GM21447 (cell line): ENCODE measurements at regions not wholly inside any gene's neighbourhood (a gene's known extent, or its start where the extent isn't known, plus 50 kb on each side); places are given as distances from the start of the nearest gene placed in this dataset.
A peak's percentile ranks its signal among the peaks of the same experiment; 100 is the strongest.
"Not testable (repeated sequence)": the region's sequence is repeated elsewhere in the genome, so short reads cannot be mapped to it uniquely, and the experiment has no call there.

Source experiments
- ATAC-seq: cut with Tn5 transposase; IDR thresholded peaks from one replicate; pipeline ENCODE4 v1.9.1; 2021; ENCODE audit not compliant: unreplicated experiment

DNA sequence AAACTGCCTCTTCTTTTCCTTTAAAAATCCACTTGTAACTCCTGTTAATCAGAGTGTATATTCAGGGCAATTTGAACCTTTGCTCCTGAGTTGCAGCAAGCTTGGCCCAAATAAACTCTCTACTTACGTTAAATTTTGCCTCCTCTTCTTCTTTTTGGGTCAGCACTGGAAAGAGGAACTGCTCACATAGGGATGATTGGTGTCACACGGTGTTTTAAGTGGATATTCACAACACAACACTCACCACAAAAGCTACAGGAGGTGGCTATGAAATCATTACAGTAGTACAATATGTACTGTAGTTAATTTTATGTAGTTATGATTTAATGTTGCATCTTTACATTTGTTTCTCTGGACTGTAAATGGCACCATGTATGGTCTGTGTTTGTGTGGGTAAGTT, 96.8 kb upstream of the DOCK9 start:
- no peak for ATAC-seq

DNA sequence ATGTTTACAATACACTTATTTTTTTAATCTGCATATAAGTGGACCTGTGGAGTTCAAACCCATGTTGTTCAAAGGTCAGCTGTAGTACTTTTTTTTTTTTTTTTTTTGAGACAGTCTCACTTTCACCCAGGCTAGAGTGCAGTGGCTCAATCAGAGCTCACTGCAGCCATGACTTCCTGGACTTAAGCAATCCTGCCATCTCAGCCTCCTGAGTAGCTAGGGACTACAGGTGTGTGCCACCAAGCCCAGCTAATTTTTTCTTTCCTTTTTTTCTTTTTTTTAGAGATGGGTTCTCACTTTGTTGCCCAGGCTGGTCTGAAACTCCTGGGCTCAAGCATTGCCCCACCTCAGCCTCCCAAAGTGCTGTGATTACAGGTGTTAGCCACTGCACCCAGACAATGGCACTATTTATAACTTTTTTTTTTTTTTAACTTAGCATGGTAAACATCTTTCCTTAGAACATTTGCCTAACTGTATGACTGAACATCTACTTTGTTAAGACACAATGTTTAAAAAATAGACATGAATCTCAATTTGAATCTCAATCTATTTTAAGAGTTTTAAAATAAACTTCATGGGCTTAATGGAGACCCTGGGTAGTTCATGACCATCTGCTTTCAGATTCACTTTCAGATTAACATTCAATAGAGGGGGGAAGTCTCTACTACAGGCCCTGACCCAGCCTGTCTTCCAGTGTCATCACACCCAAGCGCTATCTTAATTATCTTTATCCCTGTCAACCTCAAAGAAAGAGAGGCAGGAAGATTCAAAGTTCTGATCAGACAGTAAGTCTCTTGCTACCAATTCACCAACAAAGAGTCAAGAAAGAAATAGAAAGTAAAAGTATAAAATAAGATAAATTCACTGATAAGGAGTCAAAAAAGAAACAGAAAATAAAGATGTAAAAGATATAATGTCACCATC, 97.7 kb upstream of the DOCK9 start:
- peak; percentile 94 for ATAC-seq

DNA sequence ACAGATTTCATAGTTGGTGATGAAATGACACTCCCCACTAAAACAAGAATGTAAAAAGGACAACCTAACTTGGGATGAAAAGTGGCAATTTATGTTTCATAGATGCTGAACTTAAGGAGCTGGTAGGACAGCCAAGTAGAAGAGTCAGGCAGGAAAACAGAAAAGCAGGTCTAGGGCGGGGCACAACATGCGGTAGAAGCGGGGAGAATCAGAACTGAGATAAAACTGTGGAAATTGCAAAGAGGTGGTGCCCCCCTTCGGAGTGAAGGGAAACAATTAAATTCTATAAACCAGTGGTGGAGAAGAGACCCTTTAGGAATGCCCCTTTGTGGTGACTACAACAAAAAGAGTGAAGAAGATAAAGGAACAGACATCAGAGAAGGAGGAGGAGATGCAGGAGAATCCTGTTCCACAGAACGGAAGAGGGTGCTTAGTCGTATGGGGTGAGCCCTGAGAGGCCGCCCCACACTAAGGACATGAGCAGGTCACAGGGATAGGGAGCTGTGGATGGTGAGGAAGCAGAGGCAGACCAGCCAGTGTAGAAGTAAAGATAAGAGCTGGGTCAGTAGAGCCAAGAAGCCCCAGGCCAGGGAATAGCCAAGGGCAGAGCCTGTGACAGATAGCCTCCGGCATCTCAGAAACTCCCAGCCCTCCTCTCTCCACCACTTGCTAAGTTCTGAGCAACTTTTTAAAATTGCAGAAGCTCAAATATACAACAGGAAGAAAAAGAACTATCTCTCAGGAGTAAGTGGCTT, 100.3 kb upstream of the DOCK9 start:
- ATAC-seq: no peak

DNA sequence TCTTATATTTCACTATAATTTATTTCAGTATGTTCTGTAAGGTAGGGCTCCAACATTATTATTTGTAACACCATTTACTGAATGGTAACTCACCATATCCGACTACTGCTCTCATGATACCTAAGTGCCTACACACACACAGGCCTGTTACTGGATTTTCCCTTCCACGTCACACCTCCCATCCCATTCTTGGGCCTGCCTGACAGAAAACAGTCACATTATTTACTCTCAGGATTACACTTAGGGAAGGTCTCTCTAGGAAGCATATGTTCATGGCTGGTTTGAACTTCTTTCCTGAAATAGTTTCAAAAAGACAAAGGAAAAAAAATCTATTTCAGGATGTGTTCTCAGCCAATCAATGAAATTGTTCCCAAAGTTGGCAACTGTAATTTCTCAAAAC, 102.3 kb upstream of the DOCK9 start:
- ATAC-seq: no peak

DNA sequence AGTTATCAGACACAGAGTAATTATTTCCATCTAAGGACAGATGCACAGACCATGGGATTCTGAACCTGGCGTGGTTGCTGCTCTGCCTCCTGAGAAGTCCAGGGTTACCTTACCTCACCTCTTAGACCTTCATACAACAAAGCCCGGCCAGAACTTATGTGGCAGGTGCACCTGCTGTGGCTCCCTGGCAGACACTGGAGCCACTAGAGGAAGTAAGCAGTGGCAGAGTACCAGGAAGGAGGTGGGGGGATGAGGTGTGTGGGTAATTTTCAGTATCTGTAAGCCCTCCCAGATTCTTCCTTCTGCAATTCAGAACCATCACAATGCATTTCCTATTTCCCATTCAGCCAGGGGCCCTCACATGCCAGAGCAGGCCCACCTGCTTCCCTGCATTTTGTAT, 106.1 kb upstream of the DOCK9 start:
- no peak for ATAC-seq

DNA sequence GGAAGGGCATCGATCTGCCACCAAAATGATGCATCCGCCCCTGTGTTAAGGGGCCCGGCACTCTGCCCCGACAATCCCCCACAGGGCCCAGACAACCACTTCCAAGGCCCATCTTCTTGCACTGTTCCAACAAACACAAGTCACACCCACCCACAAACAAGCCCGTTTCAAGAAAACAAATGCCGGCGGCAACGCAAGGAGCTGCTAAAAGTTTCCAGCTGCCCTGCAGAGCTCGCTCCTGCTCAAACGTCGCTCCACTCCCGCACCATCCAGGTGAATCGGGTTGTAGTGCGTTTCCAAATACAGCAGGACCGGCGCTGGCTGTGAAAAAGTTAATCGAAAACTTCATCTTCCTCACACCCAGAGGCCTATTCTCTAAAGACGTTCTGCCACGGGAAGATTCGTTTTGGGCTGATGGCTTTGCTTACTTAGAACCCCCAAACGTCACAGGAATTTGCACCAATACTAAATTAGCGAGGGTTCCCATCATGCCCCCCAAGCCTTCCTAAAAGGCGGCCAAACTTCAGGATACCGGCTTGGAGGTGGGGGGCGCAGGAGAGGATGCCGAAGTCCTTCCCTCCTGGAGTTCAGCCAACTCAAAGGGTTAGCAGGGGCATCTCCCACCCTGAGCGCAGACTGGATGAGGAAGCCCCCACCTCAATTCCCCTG, 107.4 kb upstream of the DOCK9 start:
- ATAC-seq: no peak

DNA sequence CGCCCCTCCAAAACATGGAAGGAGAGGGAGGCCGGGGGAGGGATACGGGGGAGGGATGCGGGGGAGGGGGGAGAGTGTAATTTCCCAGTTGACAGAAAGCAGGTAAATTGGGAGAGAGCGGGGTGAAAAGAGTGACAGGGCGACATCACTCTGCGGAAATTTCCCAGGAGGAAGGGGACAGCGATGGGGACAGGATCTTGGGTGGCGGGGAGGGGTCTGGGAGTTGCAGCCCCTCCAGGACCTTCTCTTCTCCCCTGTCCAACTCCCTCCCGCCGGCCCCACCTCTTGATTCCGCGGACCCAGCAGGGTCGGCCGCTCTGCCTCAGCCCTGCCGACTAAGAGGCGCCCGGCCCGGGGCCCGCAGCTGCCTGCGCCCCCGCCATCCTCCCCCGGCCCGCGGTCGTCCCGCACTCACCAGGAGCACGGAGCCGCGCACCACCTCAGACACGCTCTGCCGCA, 108.0 kb upstream of the DOCK9 start:
- no peak for ATAC-seq

DNA sequence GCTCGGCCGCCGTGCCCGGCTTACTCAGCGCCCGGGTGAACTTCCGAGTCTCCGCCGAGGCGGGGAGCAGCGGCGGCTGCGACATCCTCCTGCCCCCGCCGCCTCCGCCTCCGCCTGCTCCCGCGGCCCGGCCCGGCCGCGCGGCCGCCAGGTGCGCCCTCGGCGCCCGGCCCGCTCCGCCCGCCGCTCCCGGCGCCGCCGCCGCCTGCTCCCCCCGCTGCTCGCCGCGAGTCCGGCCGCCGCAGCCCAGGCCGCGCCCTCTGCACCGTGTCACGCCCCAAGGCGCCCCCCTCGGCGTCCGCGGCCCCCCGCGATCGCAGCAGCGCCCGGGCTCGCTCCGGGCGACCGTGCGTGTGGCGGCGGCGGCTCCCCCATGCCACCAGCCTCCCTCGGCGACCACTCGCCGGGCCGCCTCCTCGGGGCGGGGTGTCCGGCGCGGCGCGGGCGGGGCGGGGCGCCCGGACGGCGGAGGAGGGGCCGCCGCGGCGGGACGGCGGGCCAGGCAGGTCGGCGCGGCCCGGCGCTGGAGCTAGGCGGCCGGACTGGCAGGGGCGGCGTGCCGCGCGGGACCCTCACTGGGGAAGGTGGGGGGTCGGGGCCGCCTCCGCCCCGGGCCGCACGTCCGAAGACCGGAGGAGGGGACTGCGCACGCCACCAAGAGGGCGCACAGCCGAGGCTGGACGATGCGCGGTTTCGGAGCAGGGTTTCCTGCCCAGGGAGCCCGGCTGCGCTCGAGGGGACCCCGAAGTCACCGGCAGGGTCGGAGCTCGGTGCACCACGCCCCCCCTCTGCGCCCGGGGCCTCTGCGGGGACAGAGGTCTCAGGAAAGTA, 108.6 kb upstream of the DOCK9 start:
- peak; percentile 37 for ATAC-seq

DNA sequence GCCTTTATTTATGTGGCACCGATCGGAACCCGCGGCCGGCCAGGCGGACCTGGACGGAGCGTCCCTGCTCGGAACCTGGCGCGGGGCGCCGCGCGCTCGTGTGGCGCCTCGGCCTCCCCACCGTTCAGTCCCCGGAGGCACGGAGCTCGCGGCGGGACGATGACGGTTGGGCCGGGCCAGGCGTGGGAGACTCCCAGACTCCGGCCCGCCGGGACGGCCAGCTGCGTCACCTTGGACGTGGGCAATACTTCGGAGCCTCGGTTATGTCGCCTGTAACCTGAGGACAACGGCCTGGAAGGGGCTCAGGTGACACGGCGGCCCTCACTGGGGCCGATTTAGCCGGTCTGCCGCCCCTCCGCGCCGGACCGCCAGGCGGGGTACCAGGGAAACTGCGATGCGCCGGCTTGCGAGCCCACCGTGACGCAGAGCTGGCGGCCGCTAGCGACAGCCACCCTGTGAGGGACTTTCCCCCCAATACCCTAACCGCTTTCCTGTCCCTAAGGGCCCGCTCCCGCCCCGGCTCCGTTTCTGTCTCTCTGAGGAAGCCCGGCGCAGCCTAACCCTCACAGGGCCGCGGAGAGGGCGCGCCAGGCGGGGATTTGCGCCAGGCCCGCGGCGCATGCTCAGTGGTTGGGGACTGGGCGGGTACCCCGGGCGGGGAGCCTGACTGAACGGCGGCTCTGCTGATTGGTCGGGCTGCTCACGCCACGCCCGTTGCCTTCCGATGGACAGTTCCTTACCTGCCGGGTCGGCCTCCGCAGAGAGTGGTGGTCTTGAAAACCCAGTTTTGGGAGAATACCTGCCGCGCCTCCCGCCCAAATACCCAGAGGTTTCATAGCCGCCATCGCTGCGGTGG, 109.5 kb upstream of the DOCK9 start:
- ATAC-seq: peak; percentile 80

DNA sequence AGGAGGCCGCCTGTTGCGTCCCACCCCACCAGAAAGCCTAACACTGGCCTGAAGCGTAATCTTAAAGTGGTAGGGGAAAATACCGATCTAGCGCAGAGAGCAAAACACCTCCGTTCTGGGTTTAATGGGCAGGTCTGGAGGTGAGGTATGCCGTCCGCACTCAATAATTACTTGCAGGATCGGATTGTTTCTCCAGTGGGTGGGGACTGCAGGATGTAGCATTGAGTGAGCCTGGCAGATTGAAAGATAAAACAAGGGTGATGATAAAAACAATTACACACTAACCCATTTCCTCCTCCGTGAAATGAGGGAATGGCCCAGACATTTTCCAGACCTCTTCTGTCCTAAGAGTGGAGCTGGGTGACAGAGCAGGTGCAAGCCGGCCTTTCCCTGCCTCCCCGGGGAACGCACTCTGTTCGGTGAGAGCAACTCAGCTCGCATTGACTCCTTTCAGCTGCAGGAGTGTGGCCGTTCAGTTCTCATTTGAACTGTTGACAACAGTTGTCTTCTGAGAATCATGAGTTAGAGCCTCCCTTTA, 110.2 kb upstream of the DOCK9 start:
- ATAC-seq: peak; percentile 25

DNA sequence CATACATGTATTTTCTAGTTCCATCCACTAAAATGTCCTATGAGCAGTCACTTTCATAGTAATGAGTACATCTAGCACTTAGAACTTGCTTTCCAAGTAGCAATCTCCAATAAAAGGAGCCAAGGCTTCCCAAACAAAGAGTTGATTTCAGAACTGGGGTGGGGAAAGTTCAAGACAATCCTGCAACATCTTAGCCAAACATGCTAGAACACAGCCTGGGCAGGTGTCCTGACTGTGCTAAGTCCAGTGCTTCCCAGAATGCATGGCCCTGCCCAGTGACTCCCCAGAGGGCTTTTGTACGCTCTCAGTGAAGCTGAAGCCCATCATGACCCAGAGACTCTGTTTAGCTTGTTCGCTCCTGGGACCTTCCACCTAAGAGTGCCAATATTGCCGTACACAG, 106.7 kb upstream of the UBAC2 start:
- ATAC-seq: no peak

DNA sequence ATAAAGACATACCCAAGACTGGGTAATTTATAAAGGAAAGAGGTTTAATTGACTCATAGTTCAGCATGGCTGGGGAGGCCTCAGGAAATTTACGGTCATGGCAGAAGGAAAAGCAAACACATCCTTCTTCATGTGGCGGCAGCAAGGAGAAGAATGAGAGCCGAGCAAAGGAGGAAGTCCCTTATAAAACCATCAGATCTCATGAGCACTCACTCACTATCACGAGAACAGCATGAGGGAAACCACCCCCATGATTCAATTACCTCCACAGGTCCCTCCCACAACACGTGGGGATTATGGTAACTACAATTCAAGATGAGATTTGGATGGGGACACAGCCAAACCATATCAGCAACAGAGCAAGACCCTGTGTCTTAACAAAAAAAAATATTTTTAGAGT, 98.8 kb upstream of the UBAC2 start:
- not testable (repeated sequence) for ATAC-seq

DNA sequence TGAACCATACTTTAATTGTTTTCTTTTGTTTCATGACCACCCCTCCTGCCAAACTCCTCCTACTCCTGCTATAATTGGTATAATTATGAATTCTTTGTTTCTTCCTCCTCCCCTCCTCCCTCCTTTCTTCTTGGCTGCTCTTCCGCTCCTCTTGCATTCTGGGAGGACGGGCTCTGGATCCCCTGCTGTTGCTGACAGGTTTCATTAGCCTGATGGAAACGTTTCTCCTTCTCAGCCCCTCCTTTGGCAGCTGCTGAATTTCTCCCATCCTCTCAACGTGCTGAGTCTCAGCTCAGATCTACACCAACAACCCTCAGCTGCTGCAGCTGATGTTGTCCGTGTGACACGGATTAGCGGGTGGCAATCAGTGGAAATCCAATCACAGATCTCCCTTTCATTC, 97.1 kb upstream of the UBAC2 start:
- ATAC-seq: no peak

DNA sequence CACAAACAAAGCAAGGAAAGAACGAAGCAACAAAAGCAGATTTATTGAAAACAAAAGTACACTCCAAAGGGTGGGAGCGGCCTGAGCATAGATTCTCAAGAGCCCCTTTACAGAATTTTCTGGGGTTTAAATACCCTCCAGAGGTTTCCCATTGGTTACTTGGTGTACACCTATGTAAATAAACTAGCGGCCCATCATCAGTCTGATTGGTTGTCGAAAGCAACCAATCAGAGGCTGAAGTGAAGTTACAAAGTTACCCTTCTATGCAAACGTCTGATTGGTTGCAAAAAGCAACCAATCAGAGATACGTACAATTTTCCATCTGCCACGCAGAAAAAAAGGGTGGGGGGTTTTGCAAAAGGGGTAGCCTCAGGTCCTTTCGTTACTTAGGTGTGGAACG, 96.3 kb upstream of the UBAC2 start:
- ATAC-seq: no peak

DNA sequence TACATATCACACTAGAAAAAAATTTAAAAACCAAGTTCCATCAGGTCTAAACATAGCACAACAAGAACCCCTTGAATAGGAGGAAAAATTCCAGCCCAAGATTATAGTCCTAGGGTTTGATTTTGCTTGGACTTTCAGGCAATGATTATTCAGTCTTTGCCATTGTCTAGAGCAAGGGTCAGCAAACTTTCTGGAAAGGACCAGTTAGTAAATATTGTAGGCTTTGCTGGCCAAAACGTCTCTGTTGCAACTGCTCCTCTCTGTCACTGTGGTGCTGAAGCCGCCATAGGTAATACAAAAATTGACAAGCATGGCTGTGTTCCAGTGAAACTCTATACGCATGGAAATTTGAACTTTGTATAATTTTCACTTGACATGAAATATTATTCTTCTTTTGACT, 95.5 kb upstream of the UBAC2 start:
- ATAC-seq: no peak

DNA sequence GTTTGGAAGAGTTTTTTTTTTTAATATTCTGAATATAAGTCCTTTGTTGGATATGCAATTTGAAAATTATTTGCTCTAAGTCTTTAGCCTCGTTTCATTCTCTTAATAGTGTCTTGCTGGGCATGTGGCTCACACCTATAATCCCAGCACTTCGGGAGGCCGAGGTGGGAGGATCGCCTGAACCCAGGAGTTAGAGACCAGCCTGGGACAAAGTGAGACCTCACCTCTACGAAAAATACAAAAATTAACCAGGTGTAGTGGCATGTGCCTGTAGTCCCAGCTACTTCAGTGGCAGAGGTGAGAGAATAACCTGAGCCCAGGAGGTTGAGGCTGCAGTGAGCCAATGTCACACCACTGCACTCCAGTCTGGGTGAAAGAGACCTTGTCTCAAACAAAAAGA, 87.3 kb upstream of the UBAC2 start:
- ATAC-seq: no peak

DNA sequence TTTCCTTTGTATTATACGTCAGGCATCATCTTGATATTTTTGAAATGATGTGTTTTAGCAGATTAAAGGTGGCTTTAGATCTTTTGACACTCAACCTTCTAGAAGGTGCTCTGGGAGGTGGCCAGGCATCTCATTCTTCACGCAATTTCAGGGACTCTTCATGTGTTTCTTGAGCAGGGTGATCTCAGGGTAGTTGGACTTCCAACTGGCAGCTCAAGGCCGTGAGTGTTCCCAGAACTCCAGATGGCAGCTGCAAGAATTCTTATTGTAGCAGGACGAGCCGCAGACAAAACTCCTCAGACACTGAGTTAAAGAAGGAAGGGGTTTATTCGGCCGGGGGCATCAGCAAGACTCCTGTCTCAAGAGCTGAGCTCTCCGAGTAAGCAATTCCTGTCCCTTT, 82.5 kb upstream of the UBAC2 start:
- no peak for ATAC-seq

DNA sequence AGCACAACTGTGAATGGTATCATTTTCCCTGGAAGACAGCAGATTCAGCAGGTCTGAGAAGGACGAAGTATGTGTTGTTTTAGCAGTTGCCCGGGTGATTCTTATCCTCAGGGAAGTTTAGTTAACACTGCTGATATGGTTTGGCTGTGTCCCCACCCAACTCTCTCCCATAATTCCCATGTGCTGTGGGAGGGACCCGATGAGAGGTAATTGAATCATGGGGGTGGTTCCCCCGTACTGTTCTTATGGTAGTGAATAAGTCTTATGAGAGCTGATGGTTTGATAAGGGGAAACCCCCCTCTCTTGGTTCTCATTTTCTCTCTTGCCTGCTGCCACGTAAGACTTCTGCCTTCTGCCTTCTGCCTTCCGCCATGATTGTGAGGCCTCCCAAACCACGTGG, 81.0 kb upstream of the UBAC2 start:
- no peak for ATAC-seq

DNA sequence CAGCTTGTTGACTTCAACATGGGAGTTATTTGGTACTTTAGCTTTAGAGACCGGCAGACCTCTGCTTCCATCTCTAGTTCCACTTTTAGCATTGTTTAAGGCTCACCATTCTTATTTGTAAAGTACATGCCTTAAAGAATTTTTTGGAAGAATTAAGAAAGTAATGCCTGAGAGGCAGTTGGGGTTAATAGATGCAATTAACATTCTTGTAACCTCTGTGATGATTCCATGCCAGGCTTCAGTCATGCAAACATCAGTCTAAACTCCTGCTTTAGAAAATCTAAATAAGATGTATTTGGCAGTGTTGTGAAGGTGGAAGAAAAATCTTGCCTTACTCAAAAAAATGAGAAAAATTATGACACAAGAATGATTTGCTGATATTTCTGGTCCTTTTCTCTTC, 79.9 kb upstream of the UBAC2 start:
- ATAC-seq: no peak

DNA sequence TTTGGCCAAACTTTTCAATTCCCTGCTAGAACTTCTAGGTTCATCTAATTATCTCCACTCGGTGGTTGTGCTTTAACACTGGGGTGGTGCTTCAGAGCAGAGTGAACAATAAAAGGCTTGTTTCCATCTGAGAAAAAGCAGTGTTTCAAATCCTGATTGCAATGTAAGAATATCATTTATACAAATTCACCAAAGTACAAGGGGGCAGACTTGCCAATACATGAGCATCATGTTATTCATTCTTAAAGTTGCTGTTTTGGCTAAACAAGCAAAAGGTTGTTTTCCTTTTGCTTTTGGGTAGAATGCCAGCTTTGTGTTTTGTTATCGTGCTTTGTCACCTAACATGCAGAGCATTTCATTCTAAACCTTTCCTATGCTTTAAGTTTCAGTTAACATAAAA, 78.5 kb upstream of the UBAC2 start:
- ATAC-seq: no peak
